HG03521 (cell line): ENCODE measurements at regions not wholly inside any gene's neighbourhood (a gene's known extent, or its start where the extent isn't known, plus 50 kb on each side); places are given as distances from the start of the nearest gene placed in this dataset.
"Not testable (repeated sequence)": the region's sequence is repeated elsewhere in the genome, so short reads cannot be mapped to it uniquely, and the experiment has no call there.

Experiments used
- ATAC-seq: cut with Tn5 transposase; IDR thresholded peaks from one replicate; pipeline ENCODE4 v1.9.1; 2021; ENCODE audit warnings: mild to moderate bottlenecking, moderate library complexity; ENCODE audit not compliant: unreplicated experiment

GRCh38 chr10:109215291-109216075, 707.8 kb downstream of the XPNPEP1 start:
- no peak for ATAC-seq

- not testable (repeated sequence) for ATAC-seq
Measured at GRCh38 chr10:109214891-109215290, 708.4 kb downstream of the XPNPEP1 start.

GRCh38 chr10:109207361-109207760, 716.0 kb downstream of the XPNPEP1 start:
- ATAC-seq = no peak

- ATAC-seq = no peak
Measured at GRCh38 chr10:109205929-109206585, 717.3 kb downstream of the XPNPEP1 start.

GRCh38 chr10:109203646-109204353, 719.5 kb downstream of the XPNPEP1 start:
- no peak for ATAC-seq

- no peak for ATAC-seq
Measured at GRCh38 chr10:109202111-109202510, 721.2 kb downstream of the XPNPEP1 start.

- no peak for ATAC-seq
Measured at GRCh38 chr10:109200646-109201045, 722.7 kb downstream of the XPNPEP1 start.

- ATAC-seq = no peak
Measured at GRCh38 chr10:109191823-109192222, 731.5 kb downstream of the XPNPEP1 start.

GRCh38 chr10:109191341-109191740, 732.0 kb downstream of the XPNPEP1 start:
- ATAC-seq = no peak

- ATAC-seq = no peak
Measured at GRCh38 chr10:109187677-109188076, 735.6 kb downstream of the XPNPEP1 start.

GRCh38 chr10:109183366-109183765, 739.9 kb downstream of the XPNPEP1 start:
- no peak for ATAC-seq

- ATAC-seq = no peak
Measured at GRCh38 chr10:109178591-109178990, 744.7 kb downstream of the XPNPEP1 start.

- no peak for ATAC-seq
Measured at GRCh38 chr10:109174526-109174925, 748.8 kb downstream of the XPNPEP1 start.

- ATAC-seq = no peak
Measured at GRCh38 chr10:109173937-109174336, 749.4 kb downstream of the XPNPEP1 start.

- no peak for ATAC-seq
Measured at GRCh38 chr10:109173121-109173520, 750.2 kb downstream of the XPNPEP1 start.

GRCh38 chr10:109166935-109167334, 756.4 kb downstream of the XPNPEP1 start:
- no peak for ATAC-seq

- ATAC-seq = no peak
Measured at GRCh38 chr10:109159351-109159750, 764.0 kb downstream of the XPNPEP1 start.

- no peak for ATAC-seq
Measured at GRCh38 chr10:109156396-109156795, 766.9 kb downstream of the XPNPEP1 start.

- ATAC-seq = no peak
Measured at GRCh38 chr10:109149666-109150350, 773.5 kb downstream of the XPNPEP1 start.

- ATAC-seq = no peak
Measured at GRCh38 chr10:109127363-109127762, 795.9 kb downstream of the XPNPEP1 start.

GRCh38 chr10:109126541-109126940, 796.8 kb downstream of the XPNPEP1 start:
- no peak for ATAC-seq
